SK-N-SH (cell line): ENCODE measurements at regions not wholly inside any gene's neighbourhood (a gene's known extent, or its start where the extent isn't known, plus 50 kb on each side); places are given as distances from the start of the nearest gene placed in this dataset.

Experiments used
- CTCF ChIP-seq: fragments of 200-600 bp; sonication (generic); IDR thresholded peaks from 2 replicates; pipeline ENCODE4 v1.6.1; 2017; ENCODE audit warnings: antibody characterized with exemption, mild to moderate bottlenecking, moderate library complexity
- EP300 ChIP-seq, 2 experiments: IDR thresholded peaks; 2 replicates each; pipeline versions ENCODE4 v1.4.0 to v1.6.1; 2012; ENCODE audit warnings: borderline replicate concordance in 1 of 2, low read depth in 1 of 2, low read length in 1 of 2
- IRF3 ChIP-seq: fragments of 150-350 bp; IDR thresholded peaks from 2 replicates; pipeline ENCODE4 v1.6.1; 2016; ENCODE audit warnings: mild to moderate bottlenecking, low read depth, low read length
- RXRA ChIP-seq: IDR thresholded peaks from 2 replicates; pipeline ENCODE4 v1.4.0; 2012; ENCODE audit warnings: low read depth, mild to moderate bottlenecking, borderline replicate concordance
- TCF12 ChIP-seq: IDR thresholded peaks from 2 replicates; pipeline ENCODE4 v1.4.0; 2012

- TF ChIP-seq IRF3 = no peak
- TF ChIP-seq TCF12 = no peak
- no peak for TF ChIP-seq EP300 (IDR thresholded peaks at IDR 0.05; ENCODE audit: borderline replicate concordance in 1 of 2, low read depth in 1 of 2, low read length in 1 of 2)
- no peak for TF ChIP-seq RXRA
- TF ChIP-seq CTCF = no peak
Observed at GRCh38 chr17:77417575-77417974, 276.8 kb downstream of the SEC14L1 start.
